GM19351 (cell line): ENCODE measurements at regions not wholly inside any gene's neighbourhood (a gene's known extent, or its start where the extent isn't known, plus 50 kb on each side); places are given as distances from the start of the nearest gene placed in this dataset.
"Not testable (repeated sequence)": the region's sequence is repeated elsewhere in the genome, so short reads cannot be mapped to it uniquely, and the experiment has no call there.

ENCODE experiments used
- ATAC-seq: cut with Tn5 transposase; IDR thresholded peaks from one replicate; pipeline ENCODE4 v1.9.1; 2021; ENCODE audit warnings: mild to moderate bottlenecking, moderate library complexity; ENCODE audit not compliant: unreplicated experiment

GRCh38 chr11:29490938-29491337 is 525.9 kb downstream of the KCNA4 start:
- ATAC-seq = no peak

- no peak for ATAC-seq
Observed at GRCh38 chr11:29486301-29486700, 530.5 kb downstream of the KCNA4 start.

GRCh38 chr11:29485641-29486040 is 531.2 kb downstream of the KCNA4 start:
- ATAC-seq = no peak

- ATAC-seq = no peak
Observed at GRCh38 chr11:29484548-29484947, 532.3 kb downstream of the KCNA4 start.

- ATAC-seq = no peak
Observed at GRCh38 chr11:29483831-29484230, 533.0 kb downstream of the KCNA4 start.

- ATAC-seq = no peak
Observed at GRCh38 chr11:29482510-29482909, 534.3 kb downstream of the KCNA4 start.

GRCh38 chr11:29481738-29482137 is 535.1 kb downstream of the KCNA4 start:
- no peak for ATAC-seq

- ATAC-seq = no peak
Observed at GRCh38 chr11:29480981-29481380, 535.8 kb downstream of the KCNA4 start.

GRCh38 chr11:29458252-29458651 is 558.6 kb downstream of the KCNA4 start:
- no peak for ATAC-seq

- no peak for ATAC-seq
Observed at GRCh38 chr11:29452146-29452545, 564.7 kb downstream of the KCNA4 start.

GRCh38 chr11:29449281-29450074 is 567.4 kb downstream of the KCNA4 start:
- ATAC-seq = no peak

GRCh38 chr11:29448246-29448877 is 568.5 kb downstream of the KCNA4 start:
- ATAC-seq = no peak

- ATAC-seq = no peak
Observed at GRCh38 chr11:29447821-29448220, 569.0 kb downstream of the KCNA4 start.

GRCh38 chr11:29446132-29446531 is 570.7 kb downstream of the KCNA4 start:
- ATAC-seq = no peak

- not testable (repeated sequence) for ATAC-seq
Observed at GRCh38 chr11:29445191-29445590, 571.6 kb downstream of the KCNA4 start.

- ATAC-seq = no peak
Observed at GRCh38 chr11:29438815-29439214, 578.0 kb downstream of the KCNA4 start.

- no peak for ATAC-seq
Observed at GRCh38 chr11:29435421-29435820, 581.4 kb downstream of the KCNA4 start.

GRCh38 chr11:29432719-29433325 is 584.0 kb downstream of the KCNA4 start:
- no peak for ATAC-seq

GRCh38 chr11:29405305-29405704 is 611.5 kb downstream of the KCNA4 start:
- no peak for ATAC-seq

GRCh38 chr11:29395555-29396072 is 621.2 kb downstream of the KCNA4 start:
- no peak for ATAC-seq

GRCh38 chr11:29389793-29390192 is 627.0 kb downstream of the KCNA4 start:
- ATAC-seq = no peak

- ATAC-seq = no peak
Observed at GRCh38 chr11:29373725-29374124, 643.1 kb downstream of the KCNA4 start.
